ENCODE measurements at regions not wholly inside any gene's neighbourhood (a gene's known extent, or its start where the extent isn't known, plus 50 kb on each side); places are given as distances from the start of the nearest gene placed in this dataset.

DNA sequence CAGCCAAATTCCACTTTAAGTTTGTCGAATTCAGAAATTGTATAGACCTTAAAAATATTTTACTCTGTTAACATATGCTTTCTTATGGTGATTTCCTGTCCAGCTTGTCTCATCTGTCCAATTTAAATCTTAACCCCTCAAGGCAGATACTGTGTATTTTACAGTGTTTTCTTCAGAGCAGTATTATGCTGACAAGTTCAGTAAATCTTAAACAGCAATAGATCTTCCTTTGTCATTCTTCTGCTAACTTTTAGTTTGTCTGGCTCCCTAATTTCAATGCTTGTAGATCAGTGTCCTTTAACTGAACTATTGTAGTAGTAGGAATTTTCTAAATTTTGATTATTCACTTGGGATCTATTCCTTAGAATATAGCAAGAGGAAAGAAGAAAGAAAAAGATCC is 52.8 kb upstream of the MEIS1 start:
- no peak for DNase-seq (ENCODE audit: low spot score in 2 of 2)
- no peak for TF ChIP-seq POLR2A (IDR thresholded peaks at IDR 0.05)
- TF ChIP-seq, protein P1, sequence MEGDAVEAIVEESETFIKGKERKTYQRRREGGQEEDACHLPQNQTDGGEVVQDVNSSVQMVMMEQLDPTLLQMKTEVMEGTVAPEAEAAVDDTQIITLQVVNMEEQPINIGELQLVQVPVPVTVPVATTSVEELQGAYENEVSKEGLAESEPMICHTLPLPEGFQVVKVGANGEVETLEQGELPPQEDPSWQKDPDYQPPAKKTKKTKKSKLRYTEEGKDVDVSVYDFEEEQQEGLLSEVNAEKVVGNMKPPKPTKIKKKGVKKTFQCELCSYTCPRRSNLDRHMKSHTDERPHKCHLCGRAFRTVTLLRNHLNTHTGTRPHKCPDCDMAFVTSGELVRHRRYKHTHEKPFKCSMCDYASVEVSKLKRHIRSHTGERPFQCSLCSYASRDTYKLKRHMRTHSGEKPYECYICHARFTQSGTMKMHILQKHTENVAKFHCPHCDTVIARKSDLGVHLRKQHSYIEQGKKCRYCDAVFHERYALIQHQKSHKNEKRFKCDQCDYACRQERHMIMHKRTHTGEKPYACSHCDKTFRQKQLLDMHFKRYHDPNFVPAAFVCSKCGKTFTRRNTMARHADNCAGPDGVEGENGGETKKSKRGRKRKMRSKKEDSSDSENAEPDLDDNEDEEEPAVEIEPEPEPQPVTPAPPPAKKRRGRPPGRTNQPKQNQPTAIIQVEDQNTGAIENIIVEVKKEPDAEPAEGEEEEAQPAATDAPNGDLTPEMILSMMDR (IDR thresholded peaks at IDR 0.05): no peak
- 83 to 87% methylated on average over 1 of the region's 1 CpG for WGBS, 2 donors
- no peak overlapping the region for H3K4me3 ChIP-seq (ENCODE audit: low read depth, poor library complexity, severe bottlenecking)
- intact Hi-C loops (cut with DNase I; ENCODE audit: low total_unique reads): no loop called here

DNA sequence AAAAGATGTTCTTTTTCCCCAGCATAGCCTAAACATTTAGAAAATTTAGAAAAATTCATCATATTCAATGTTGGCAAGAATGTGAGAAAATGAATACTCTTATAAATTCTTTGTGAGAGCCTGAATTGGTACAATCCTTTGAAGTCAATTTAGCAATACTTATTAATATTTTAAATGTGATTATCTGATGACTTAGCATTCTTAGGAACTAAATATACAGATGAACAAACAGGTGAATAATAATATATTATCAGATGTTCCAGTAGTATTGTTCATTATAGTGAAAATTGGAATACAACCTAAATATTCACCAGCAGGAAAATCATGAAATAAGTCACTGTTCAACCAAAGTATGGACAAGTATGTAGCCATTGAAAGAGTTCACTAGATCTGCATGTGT is 55.5 kb upstream of the MEIS1 start:
- TF ChIP-seq POLR2A (IDR thresholded peaks at IDR 0.05): no peak
- TF ChIP-seq, protein P1 (IDR thresholded peaks at IDR 0.05): no peak
- DNase-seq (ENCODE audit: low spot score in 2 of 2): no peak
- intact Hi-C loops (cut with DNase I; ENCODE audit: low total_unique reads): no loop called here
- no peak overlapping the region for H3K4me3 ChIP-seq (ENCODE audit: low read depth, poor library complexity, severe bottlenecking)

DNA sequence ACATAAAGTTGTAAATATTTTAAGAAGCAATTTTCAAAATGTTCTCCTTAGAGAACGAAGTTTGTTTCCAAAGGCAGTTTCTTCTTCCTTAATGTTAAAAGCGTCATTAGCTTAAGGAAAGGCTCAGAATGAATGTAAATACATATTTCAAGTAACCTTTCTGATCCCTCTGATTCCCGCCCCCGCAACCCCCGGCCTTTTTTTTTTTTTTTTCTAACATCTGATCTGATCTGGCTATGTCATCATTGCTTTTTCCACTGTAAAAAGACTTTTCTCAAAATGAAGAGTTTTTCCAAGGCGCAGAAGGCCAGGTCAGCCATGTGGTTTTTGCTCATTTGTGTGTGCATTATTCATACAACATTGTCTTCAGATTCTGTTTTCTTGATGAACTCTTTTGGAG is 57.1 kb upstream of the MEIS1 start:
- TF ChIP-seq POLR2A (IDR thresholded peaks at IDR 0.05): no peak
- TF ChIP-seq, protein P1 (IDR thresholded peaks at IDR 0.05): no peak
- WGBS, 2 donors: 82 to 91% methylated on average over 6 of the region's 6 CpGs
- H3K4me3 ChIP-seq (ENCODE audit: low read depth, poor library complexity, severe bottlenecking): no peak overlapping the region
- intact Hi-C loops (cut with DNase I; ENCODE audit: low total_unique reads): no loop called here
- no peak for DNase-seq (ENCODE audit: low spot score in 2 of 2)

DNA sequence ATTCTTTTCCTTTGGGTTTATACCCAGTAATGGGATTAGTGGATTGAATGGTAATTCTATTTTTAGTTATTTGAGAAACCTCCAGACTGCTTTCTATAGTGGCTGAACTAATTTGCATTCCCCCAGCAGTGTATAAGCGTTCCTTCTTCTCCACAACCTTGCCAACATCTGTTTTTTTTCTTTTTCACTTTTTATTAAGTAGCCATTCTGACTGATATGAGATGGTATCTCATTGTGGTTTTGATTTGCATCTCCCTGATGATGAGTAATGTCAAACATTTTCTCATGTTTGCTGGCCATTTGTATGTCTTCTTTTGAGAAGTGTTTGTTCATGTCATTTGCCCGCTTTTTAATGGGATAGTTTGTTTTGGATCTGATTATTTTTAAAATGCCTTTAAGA is 64.1 kb upstream of the MEIS1 start:
- TF ChIP-seq, protein P1 (IDR thresholded peaks at IDR 0.05): no peak
- TF ChIP-seq POLR2A (IDR thresholded peaks at IDR 0.05): no peak
- intact Hi-C loops (cut with DNase I; ENCODE audit: low total_unique reads): no loop called here
- no peak overlapping the region for H3K4me3 ChIP-seq (ENCODE audit: low read depth, poor library complexity, severe bottlenecking)
- 73 to 84% methylated on average over 2 of the region's 2 CpGs for WGBS, 2 donors
- DNase-seq (ENCODE audit: low spot score in 2 of 2): no peak

DNA sequence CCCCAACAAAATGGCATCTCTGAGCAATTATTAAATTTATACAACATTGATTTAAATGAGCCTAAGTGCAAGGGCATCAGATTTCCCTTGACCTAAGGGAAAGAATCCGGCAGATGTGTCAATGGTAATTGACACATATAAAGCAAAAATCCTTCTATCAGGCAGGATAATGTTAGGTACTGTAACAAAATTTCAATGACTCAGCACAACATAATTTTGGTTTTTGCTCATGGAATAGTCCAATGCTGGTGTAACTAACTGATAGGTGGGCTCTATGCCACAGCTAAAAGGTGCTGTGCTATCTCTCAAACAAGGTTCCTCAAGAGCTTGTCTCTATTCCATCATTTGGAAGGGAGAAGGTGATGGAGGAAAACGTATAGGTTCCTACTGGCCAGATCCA is 68.3 kb upstream of the MEIS1 start:
- no peak overlapping the region for H3K4me3 ChIP-seq (ENCODE audit: low read depth, poor library complexity, severe bottlenecking)
- WGBS, 2 donors: 81 to 95% methylated on average over 2 of the region's 2 CpGs
- TF ChIP-seq, protein P1 (IDR thresholded peaks at IDR 0.05): no peak
- no peak for TF ChIP-seq POLR2A (IDR thresholded peaks at IDR 0.05)
- no peak for DNase-seq (ENCODE audit: low spot score in 2 of 2)
- intact Hi-C loops (cut with DNase I; ENCODE audit: low total_unique reads): no loop called here

DNA sequence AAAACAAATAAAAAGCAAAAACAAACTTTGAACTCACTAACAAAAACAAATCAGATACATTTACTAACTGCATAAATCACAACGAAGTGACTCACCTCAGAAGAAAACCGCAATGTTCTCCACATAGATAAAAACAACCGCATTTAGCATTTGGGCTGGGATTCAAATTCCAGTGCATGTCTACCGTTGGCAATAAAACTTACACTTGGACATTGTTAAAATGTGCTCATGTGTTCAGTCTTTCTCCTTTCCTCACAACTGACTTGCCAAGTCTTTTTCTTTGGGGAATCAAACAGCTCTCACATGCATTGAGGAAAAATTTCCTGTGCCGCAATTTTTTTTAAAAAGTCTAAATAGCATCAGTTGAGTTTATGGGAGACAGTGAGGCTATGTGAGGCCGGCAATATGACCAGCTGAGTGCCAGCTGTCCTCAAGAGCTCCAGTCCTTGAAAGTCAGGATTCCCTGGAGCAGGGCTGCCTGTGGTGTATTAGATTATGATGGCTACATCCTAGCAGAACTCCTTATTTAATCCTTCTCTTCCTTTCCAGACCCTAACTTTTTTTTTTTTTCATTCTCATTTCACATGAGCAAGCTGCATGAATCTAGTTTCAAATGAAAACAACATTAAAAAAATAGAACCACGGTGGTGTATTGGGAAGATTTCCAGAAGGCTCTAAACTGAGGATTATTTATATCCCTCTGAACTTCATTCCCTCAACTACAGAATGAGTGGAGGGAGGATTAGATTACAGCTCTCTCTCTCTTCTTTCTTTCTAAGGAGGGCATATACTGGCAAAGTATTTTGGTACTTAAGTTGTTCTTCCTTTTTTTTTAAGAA is 70.2 kb upstream of the MEIS1 start:
- intact Hi-C loops (cut with DNase I; ENCODE audit: low total_unique reads): no loop called here
- 25 to 26% methylated on average over 7 of the region's 7 CpGs for WGBS, 2 donors
- DNase-seq (ENCODE audit: low spot score in 2 of 2): peak in 1 of 2 donors; percentile 40
- TF ChIP-seq POLR2A (IDR thresholded peaks at IDR 0.05): no peak
- TF ChIP-seq, protein P1 (IDR thresholded peaks at IDR 0.05): no peak
- no peak overlapping the region for H3K4me3 ChIP-seq (ENCODE audit: low read depth, poor library complexity, severe bottlenecking)
